ENCODE measurements at regions not wholly inside any gene's neighbourhood (a gene's known extent, or its start where the extent isn't known, plus 50 kb on each side); places are given as distances from the start of the nearest gene placed in this dataset.

- H3K36me3 ChIP-seq, result no peaks in the 10 kb centered on the region
- no peak for DNase-seq
- no peak overlapping the region for H3K4me3 ChIP-seq
- no peak overlapping the region for H3K27ac ChIP-seq
- H3K4me1 ChIP-seq, result no peaks in the 10 kb centered on the region
- no peaks in the 10 kb centered on the region for H3K27me3 ChIP-seq
- no peaks in the 10 kb centered on the region for H3K9me3 ChIP-seq (replicated peaks)
Observed at GRCh38 chr5:33324667-33325307, 116.0 kb upstream of the TARS1 start.

DNA sequence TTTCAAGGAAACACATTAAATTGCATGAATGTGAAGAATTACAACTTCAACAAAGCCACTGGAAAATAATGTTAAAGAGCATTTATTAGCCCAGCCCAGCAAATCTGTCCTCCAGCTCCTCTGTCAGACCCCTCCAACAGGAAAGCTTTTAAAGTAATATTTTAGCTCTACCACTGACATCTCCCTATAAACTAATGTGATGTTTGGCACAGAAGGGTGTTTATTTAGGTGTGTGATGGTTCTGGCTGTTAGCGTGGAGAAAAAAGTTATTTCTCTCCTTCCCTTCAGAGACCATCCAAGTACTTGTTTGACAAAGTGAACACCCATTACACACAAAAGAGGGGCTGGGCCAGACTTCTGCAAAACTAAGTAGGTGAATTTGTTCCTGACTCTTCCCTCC, 111.9 kb upstream of the TARS1 start:
- H3K4me1 ChIP-seq, result no peaks in the 10 kb centered on the region
- H3K9me3 ChIP-seq (replicated peaks), result no peaks in the 10 kb centered on the region
- H3K27ac ChIP-seq, result no peak overlapping the region
- no peaks in the 10 kb centered on the region for H3K36me3 ChIP-seq
- H3K4me3 ChIP-seq, result no peak overlapping the region
- no peaks in the 10 kb centered on the region for H3K27me3 ChIP-seq
- no peak for DNase-seq

GRCh38 chr5:33329891-33330290, 110.9 kb upstream of the TARS1 start:
- Histone ChIP-seq H3K4me1 (no peaks in the 10 kb centered on the region), H3K27me3 (no peaks in the 10 kb centered on the region), H3K27ac (no peak overlapping the region), H3K36me3 (no peaks in the 10 kb centered on the region), H3K4me3 (no peak overlapping the region), H3K9me3 (replicated peaks) (no peaks in the 10 kb centered on the region)
- no peak for DNase-seq

GRCh38 chr5:33330426-33330825, 110.3 kb upstream of the TARS1 start:
- no peak for DNase-seq
- Histone ChIP-seq H3K9me3 (replicated peaks) (no peaks in the 10 kb centered on the region), H3K27me3 (no peaks in the 10 kb centered on the region), H3K4me3 (no peak overlapping the region), H3K4me1 (no peaks in the 10 kb centered on the region), H3K27ac (no peak overlapping the region), H3K36me3 (no peaks in the 10 kb centered on the region)

DNA sequence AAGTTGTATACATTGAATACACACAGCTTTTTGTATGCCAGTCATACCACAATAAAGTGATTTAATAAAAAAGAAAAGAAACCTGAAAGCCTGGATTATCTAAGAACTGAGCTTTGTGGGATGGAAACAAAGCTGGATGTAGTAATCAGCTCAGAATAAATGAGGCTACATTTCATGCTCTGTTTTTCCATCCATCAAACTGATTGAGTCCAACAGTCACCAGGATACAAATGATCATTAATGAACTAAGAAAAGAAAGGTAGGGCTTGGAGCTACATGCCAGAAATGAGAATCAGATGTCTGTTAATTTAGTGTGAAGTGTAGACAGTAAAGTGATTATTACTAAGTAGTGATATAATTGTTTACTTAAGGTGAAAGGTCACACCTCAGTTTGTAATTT, 109.8 kb upstream of the TARS1 start:
- H3K4me3 ChIP-seq, result no peak overlapping the region
- H3K9me3 ChIP-seq (replicated peaks), result no peaks in the 10 kb centered on the region
- H3K27me3 ChIP-seq, result no peaks in the 10 kb centered on the region
- no peaks in the 10 kb centered on the region for H3K4me1 ChIP-seq
- no peak for DNase-seq
- H3K27ac ChIP-seq, result no peak overlapping the region
- no peaks in the 10 kb centered on the region for H3K36me3 ChIP-seq

- Histone ChIP-seq H3K4me3 (no peak overlapping the region), H3K9me3 (replicated peaks) (no peaks in the 10 kb centered on the region), H3K27ac (no peak overlapping the region), H3K4me1 (no peaks in the 10 kb centered on the region), H3K36me3 (no peaks in the 10 kb centered on the region), H3K27me3 (no peaks in the 10 kb centered on the region)
- no peak for DNase-seq
Observed at GRCh38 chr5:33332804-33333203, 108.0 kb upstream of the TARS1 start.

GRCh38 chr5:33334829-33335228, 105.9 kb upstream of the TARS1 start:
- no peaks in the 10 kb centered on the region for H3K27me3 ChIP-seq
- no peak overlapping the region for H3K27ac ChIP-seq
- H3K9me3 ChIP-seq (replicated peaks), result no peaks in the 10 kb centered on the region
- DNase-seq, result no peak
- no peaks in the 10 kb centered on the region for H3K36me3 ChIP-seq
- H3K4me3 ChIP-seq, result no peak overlapping the region
- H3K4me1 ChIP-seq, result no peaks in the 10 kb centered on the region

GRCh38 chr5:33336891-33337636, 103.7 kb upstream of the TARS1 start:
- Histone ChIP-seq H3K27ac (no peak overlapping the region), H3K4me3 (no peak overlapping the region), H3K4me1 (no peaks in the 10 kb centered on the region), H3K36me3 (no peaks in the 10 kb centered on the region), H3K27me3 (no peaks in the 10 kb centered on the region), H3K9me3 (replicated peaks) (no peaks in the 10 kb centered on the region)
- no peak for DNase-seq

DNA sequence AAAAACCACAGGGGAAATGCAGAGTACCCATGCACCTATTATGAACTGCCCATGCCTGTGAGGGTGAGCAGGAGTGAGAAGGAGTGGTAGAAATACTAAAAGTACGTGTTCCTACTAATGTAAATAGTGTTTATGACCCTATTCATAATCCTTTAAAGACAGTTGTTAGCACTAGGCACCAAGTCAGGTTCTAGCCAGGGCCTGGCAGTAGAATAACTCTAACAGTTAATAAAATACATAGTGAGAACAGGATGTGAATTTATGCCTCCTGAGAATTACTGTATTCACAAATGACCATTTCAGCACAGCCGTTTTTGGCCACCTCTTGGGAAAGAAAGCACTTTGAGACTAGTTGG, 103.2 kb upstream of the TARS1 start:
- DNase-seq, result no peak
- Histone ChIP-seq H3K9me3 (replicated peaks) (no peaks in the 10 kb centered on the region), H3K36me3 (no peaks in the 10 kb centered on the region), H3K27me3 (no peaks in the 10 kb centered on the region), H3K27ac (no peak overlapping the region), H3K4me1 (no peaks in the 10 kb centered on the region), H3K4me3 (no peak overlapping the region)

DNA sequence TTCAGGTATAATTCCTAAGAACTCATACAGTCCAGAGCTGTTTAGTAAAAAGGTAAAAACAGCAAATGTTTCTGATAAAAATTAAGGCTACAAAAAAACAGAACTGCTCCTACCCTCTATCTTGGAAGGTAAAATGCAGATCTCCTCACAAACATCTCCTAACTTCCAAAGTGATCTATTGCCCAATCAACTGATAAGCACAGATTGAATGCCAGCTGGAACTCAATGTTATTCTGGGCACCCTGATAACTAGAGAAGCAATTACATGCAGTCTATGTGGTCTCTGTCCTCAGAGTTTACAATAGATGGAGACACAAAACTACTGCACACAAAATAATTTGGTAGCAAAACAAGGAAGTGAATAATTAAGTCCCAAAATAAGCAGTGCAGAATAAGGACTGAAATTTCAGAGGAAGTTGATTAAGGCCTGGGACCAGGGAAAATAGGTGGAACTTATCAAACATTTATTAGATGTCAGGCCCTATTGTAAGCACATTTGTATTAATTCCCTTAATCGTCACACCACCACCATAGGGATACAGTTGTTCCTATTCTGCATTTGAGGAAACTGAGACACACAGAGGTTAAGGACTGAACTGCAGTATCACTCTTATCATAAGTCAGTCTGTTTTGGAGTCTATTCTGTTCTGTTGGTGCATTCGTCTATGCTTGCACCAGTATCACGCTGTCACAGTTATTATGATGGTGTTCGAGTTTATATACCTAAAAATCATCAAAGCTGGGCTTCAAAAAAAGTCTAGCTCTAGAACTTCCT, 102.2 kb upstream of the TARS1 start:
- Histone ChIP-seq H3K9me3 (replicated peaks) (no peaks in the 10 kb centered on the region), H3K4me3 (no peak overlapping the region), H3K4me1 (peaks cover 1% of the 10 kb centered on the region; the same call in 1 of the 2 replicates), H3K27me3 (no peaks in the 10 kb centered on the region), H3K27ac (no peak overlapping the region), H3K36me3 (no peaks in the 10 kb centered on the region)
- DNase-seq, result no peak

GRCh38 chr5:33339413-33339812, 101.4 kb upstream of the TARS1 start:
- H3K36me3 ChIP-seq, result no peaks in the 10 kb centered on the region
- no peak overlapping the region for H3K27ac ChIP-seq
- H3K27me3 ChIP-seq, result no peaks in the 10 kb centered on the region
- DNase-seq, result no peak
- H3K4me3 ChIP-seq, result no peak overlapping the region
- H3K9me3 ChIP-seq (replicated peaks), result no peaks in the 10 kb centered on the region
- H3K4me1 ChIP-seq, result peaks cover 5% of the 10 kb centered on the region; the same call in 1 of the 2 replicates

GRCh38 chr5:33340195-33340594, 100.6 kb upstream of the TARS1 start:
- Histone ChIP-seq H3K36me3 (no peaks in the 10 kb centered on the region), H3K4me1 (peaks cover 5% of the 10 kb centered on the region; the same call in 1 of the 2 replicates), H3K9me3 (replicated peaks) (no peaks in the 10 kb centered on the region), H3K4me3 (no peak overlapping the region), H3K27me3 (no peaks in the 10 kb centered on the region), H3K27ac (no peak overlapping the region)
- DNase-seq, result no peak

DNA sequence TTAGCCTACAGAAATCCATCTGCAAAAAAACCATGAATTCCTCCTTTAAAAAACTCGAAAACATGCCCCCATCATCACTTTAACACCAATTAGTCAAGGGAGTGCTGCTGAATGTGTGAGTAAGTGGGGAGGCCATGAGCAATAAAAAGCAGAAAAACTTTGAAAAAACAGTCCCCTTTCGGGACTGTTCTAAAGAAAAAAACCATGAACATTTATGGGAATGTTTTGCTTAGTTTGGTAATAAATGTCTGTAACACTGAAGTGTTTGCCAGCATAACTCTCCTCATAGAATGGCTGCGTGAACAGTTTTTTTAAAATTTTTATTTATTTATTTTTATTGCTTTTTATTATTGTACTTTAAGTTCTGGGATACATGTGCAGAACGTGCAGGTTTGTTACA, 99.4 kb upstream of the TARS1 start:
- Histone ChIP-seq H3K4me3 (no peak overlapping the region), H3K36me3 (no peaks in the 10 kb centered on the region), H3K27me3 (no peaks in the 10 kb centered on the region), H3K9me3 (replicated peaks) (no peaks in the 10 kb centered on the region; the same call in 1 of the 2 replicates), H3K4me1 (peaks cover 5% of the 10 kb centered on the region; the same call in 1 of the 2 replicates), H3K27ac (no peak overlapping the region)
- no peak for DNase-seq

- DNase-seq, result no peak
- Histone ChIP-seq H3K27me3 (no peaks in the 10 kb centered on the region), H3K4me1 (peaks cover 5% of the 10 kb centered on the region; the same call in 1 of the 2 replicates), H3K36me3 (no peaks in the 10 kb centered on the region), H3K4me3 (no peak overlapping the region), H3K9me3 (replicated peaks) (no peaks in the 10 kb centered on the region; the same call in 1 of the 2 replicates), H3K27ac (no peak overlapping the region)
Observed at GRCh38 chr5:33343676-33344327, 97.0 kb upstream of the TARS1 start.

- H3K4me1 ChIP-seq, result peaks cover 5% of the 10 kb centered on the region; the same call in 1 of the 2 replicates
- H3K9me3 ChIP-seq (replicated peaks), result no peaks in the 10 kb centered on the region; the same call in 1 of the 2 replicates
- no peak for DNase-seq
- H3K4me3 ChIP-seq, result no peak overlapping the region
- no peaks in the 10 kb centered on the region for H3K36me3 ChIP-seq
- H3K27me3 ChIP-seq, result no peaks in the 10 kb centered on the region
- no peak overlapping the region for H3K27ac ChIP-seq
Observed at GRCh38 chr5:33346534-33346933, 94.2 kb upstream of the TARS1 start.

All from SJCRH30 (cell line).